Panc1 (cell line): ENCODE measurements at regions not wholly inside any gene's neighbourhood (a gene's known extent, or its start where the extent isn't known, plus 50 kb on each side); places are given as distances from the start of the nearest gene placed in this dataset.

Experiments
- ATAC-seq: fragments of 200-7000 bp; cut with Tn5 transposase; 2 replicates; pipeline ENCODE4 v1.9.1; 2020; ENCODE audit warnings: mild to moderate bottlenecking, moderate library complexity
- BruUV-seq: library from RNA; stranded (reverse); fragments of 400-500 nt; replicated peaks from 2 replicates; lab custom pipeline; 2021; lab: Mats Ljungman, UMichigan
- CTCF ChIA-PET: fragments of 300-600 bp; sonication (Branson Sonifier 250); formaldehyde crosslinking; loops from one replicate; lab custom pipeline; 2022; ENCODE audit warnings: antibody characterized with exemption; lab: Charles Lee
- POLR2A ChIA-PET: fragments of 300-600 bp; sonication (Branson Sonifier 250); formaldehyde crosslinking; loops from one replicate; lab custom pipeline; 2022; ENCODE audit warnings: antibody characterized with exemption; lab: Charles Lee
- DNase-seq: peaks from one replicate; pipeline ENCODE4 v3.0.0-alpha.2; 2010; ENCODE audit warnings: low read depth, low spot score
- H3K27ac ChIP-seq: 2 replicates; pipeline ENCODE4 v1.5.1; 2011; ENCODE audit warnings: mild to moderate bottlenecking, low read length, inconsistent platforms
- H3K27me3 ChIP-seq: fragments of 200-500 bp; sonication (Bioruptor generic); 2 replicates; pipeline ENCODE4 v1.6.0; 2014; ENCODE audit warnings: low read length, inconsistent platforms; ENCODE audit not compliant: control insufficient read depth, insufficient read depth
- H3K36me3 ChIP-seq: fragments of 200-500 bp; sonication (Bioruptor generic); 2 replicates; pipeline ENCODE4 v1.5.1; 2014; ENCODE audit warnings: inconsistent platforms, mild to moderate bottlenecking, low read length, moderate library complexity; ENCODE audit not compliant: control insufficient read depth, insufficient read depth
- H3K4me1 ChIP-seq: 2 replicates; pipeline ENCODE4 v1.5.1; 2011; ENCODE audit warnings: inconsistent platforms, mild to moderate bottlenecking, low read length, moderate library complexity; ENCODE audit not compliant: control insufficient read depth, insufficient read depth
- H3K4me3 ChIP-seq, 2 experiments: 2 replicates each; pipeline ENCODE4 v1.5.1; 2011 to 2012; ENCODE audit warnings: low read depth in 2 of 2, low read length in 2 of 2, mild to moderate bottlenecking in 2 of 2, inconsistent platforms in 1 of 2, moderate library complexity in 1 of 2
- H3K9me3 ChIP-seq: fragments of 200-500 bp; sonication (Bioruptor generic); 2 replicates; pipeline ENCODE4 v1.5.1; 2014; ENCODE audit warnings: low read depth, mild to moderate bottlenecking, inconsistent platforms, low read length, moderate library complexity; ENCODE audit not compliant: control insufficient read depth, insufficient read depth
- POLR2AphosphoS5 ChIP-seq: IDR thresholded peaks from 2 replicates; pipeline ENCODE4 v1.6.1; 2012; ENCODE audit warnings: mild to moderate bottlenecking, low read depth, low read length, moderate library complexity
- SIN3A ChIP-seq: IDR thresholded peaks from 2 replicates; pipeline ENCODE4 v1.6.1; 2012; ENCODE audit warnings: low read depth, mild to moderate bottlenecking, low read length, moderate library complexity, borderline replicate concordance; ENCODE audit not compliant: insufficient read depth
- TCF7L2 ChIP-seq: IDR thresholded peaks from 2 replicates; pipeline ENCODE4 v1.6.1; 2011; ENCODE audit warnings: mild to moderate bottlenecking, low read depth, low read length, inconsistent platforms
- in situ Hi-C: cut with HindIII; loops from 2 replicates; pipeline ENCODE4 v1.10.0; 2016; ENCODE audit warnings: low sequenced_read_pairs, low pct_unique_long_range_greater_than_20kb
- intact Hi-C: fragments of 100-400 bp; cut with micrococcal nuclease; formaldehyde crosslinking; loops from one replicate; pipeline ENCODE4 v1.10.0; 2022; ENCODE audit not compliant: unreplicated experiment
- TF ChIP-seq, protein P1 (sequence below), 2 experiments: IDR thresholded peaks; 2 replicates each; pipeline ENCODE4 v1.6.1; 2011 to 2012; ENCODE audit warnings: low read depth in 2 of 2, control low read depth in 1 of 2, low read length in 1 of 2, mild to moderate bottlenecking in 1 of 2, moderate library complexity in 1 of 2; ENCODE audit not compliant: insufficient read depth in 1 of 2
- TF ChIP-seq, protein P2 (sequence below): fragments of 450-650 bp; IDR thresholded peaks from 2 replicates; pipeline ENCODE4 v1.5.1; 2017; ENCODE audit warnings: mild to moderate bottlenecking

DNA sequence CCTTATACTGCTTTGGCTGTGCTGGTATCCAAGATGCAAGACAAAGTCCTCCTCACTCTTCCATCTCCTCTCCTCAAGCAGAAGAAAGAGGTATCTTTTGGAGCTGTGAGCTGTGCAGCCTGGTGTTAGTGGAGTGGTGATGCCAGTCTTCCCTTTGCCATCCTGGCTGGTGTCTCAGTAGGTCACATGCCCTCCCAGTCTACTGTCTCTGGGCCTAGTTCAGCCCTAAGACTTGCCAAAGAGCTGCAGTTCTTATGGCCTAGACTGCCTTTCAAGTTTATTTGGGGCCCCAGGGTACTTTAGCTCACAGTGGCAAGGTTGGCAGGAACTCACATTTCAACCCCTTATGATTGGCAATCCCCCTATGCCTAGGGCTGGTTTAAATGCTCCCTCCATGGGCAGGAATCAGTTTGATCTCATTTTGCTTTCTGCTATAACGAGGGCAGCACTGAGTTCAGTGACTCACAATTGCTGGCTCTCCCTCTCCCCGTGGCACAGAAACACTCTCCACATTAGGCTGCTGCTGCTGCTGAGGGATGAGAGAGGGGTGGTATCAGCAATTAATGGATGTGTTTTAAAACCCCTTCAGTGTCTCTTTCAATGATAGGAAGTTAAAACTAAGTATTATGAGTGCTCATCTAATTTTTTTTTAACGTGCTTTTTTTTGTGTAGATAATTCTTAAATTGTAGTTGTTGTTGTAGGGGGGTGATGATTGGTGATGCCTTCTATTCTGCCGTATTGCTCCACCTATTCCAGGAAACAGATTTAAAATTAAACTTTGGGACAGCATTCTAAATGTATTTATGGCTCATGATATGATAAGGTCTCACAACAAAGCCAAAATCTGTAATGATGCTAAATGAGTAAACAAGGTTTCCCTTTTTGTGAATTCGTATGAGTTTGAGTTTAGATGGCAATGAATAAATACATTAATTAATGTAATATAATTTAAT, 1295.0 kb downstream of the JRKL start:
- POLR2A ChIA-PET: no interaction called here
- H3K27ac ChIP-seq: no peak overlapping the region
- ATAC-seq (no peak), DNase-seq (no peak)
- intact Hi-C loops (no loop called here), in situ Hi-C loops (no loop called here)
- H3K4me3 ChIP-seq: no peak overlapping the region
- no peaks in the 10 kb centered on the region for H3K27me3 ChIP-seq
- H3K4me1 ChIP-seq: no peaks in the 10 kb centered on the region
- H3K9me3 ChIP-seq: no peaks in the 10 kb centered on the region
- BruUV-seq: no TSS peak
- H3K36me3 ChIP-seq: no peaks in the 10 kb centered on the region
- CTCF ChIA-PET: no interaction called here
- TF ChIP-seq, protein P1, sequence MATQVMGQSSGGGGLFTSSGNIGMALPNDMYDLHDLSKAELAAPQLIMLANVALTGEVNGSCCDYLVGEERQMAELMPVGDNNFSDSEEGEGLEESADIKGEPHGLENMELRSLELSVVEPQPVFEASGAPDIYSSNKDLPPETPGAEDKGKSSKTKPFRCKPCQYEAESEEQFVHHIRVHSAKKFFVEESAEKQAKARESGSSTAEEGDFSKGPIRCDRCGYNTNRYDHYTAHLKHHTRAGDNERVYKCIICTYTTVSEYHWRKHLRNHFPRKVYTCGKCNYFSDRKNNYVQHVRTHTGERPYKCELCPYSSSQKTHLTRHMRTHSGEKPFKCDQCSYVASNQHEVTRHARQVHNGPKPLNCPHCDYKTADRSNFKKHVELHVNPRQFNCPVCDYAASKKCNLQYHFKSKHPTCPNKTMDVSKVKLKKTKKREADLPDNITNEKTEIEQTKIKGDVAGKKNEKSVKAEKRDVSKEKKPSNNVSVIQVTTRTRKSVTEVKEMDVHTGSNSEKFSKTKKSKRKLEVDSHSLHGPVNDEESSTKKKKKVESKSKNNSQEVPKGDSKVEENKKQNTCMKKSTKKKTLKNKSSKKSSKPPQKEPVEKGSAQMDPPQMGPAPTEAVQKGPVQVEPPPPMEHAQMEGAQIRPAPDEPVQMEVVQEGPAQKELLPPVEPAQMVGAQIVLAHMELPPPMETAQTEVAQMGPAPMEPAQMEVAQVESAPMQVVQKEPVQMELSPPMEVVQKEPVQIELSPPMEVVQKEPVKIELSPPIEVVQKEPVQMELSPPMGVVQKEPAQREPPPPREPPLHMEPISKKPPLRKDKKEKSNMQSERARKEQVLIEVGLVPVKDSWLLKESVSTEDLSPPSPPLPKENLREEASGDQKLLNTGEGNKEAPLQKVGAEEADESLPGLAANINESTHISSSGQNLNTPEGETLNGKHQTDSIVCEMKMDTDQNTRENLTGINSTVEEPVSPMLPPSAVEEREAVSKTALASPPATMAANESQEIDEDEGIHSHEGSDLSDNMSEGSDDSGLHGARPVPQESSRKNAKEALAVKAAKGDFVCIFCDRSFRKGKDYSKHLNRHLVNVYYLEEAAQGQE (IDR thresholded peaks at IDR 0.05; ENCODE audit: insufficient read depth in 1 of 2, low read depth in 2 of 2, low read length in 1 of 2): no peak
- TF ChIP-seq POLR2AphosphoS5 (no peak), TCF7L2 (no peak), SIN3A (no peak)
- TF ChIP-seq, protein P2, sequence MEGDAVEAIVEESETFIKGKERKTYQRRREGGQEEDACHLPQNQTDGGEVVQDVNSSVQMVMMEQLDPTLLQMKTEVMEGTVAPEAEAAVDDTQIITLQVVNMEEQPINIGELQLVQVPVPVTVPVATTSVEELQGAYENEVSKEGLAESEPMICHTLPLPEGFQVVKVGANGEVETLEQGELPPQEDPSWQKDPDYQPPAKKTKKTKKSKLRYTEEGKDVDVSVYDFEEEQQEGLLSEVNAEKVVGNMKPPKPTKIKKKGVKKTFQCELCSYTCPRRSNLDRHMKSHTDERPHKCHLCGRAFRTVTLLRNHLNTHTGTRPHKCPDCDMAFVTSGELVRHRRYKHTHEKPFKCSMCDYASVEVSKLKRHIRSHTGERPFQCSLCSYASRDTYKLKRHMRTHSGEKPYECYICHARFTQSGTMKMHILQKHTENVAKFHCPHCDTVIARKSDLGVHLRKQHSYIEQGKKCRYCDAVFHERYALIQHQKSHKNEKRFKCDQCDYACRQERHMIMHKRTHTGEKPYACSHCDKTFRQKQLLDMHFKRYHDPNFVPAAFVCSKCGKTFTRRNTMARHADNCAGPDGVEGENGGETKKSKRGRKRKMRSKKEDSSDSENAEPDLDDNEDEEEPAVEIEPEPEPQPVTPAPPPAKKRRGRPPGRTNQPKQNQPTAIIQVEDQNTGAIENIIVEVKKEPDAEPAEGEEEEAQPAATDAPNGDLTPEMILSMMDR: no peak

DNA sequence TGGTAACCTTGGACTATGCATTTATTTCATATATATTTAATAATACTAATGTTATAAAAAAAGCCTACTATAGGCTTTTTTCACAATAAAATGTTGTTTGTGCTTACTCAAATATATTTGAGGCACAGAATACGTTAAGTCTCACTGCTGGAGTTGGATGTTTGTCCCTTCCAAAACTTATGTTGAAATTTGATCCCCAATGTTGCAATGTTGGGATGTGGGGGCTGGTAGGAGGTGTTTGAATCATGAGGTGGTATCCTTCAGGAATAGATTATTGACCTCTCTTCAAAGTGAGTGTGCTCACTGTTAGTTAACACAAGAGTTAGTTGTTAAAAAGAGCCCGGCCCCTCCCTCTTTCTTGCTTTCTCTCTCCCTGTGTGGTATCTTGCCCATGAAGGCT, 1295.9 kb downstream of the JRKL start:
- BruUV-seq: no TSS peak
- no peak overlapping the region for H3K27ac ChIP-seq
- no peaks in the 10 kb centered on the region for H3K9me3 ChIP-seq
- intact Hi-C loops (no loop called here), in situ Hi-C loops (no loop called here)
- no peak for ATAC-seq
- DNase-seq: no peak
- ChIA-PET POLR2A (no interaction called here), CTCF (no interaction called here)
- TF ChIP-seq, protein P1 (IDR thresholded peaks at IDR 0.05; ENCODE audit: insufficient read depth in 1 of 2, low read depth in 2 of 2, low read length in 1 of 2): no peak
- H3K27me3 ChIP-seq: no peaks in the 10 kb centered on the region
- no peaks in the 10 kb centered on the region for H3K36me3 ChIP-seq
- H3K4me3 ChIP-seq: no peak overlapping the region
- H3K4me1 ChIP-seq: no peaks in the 10 kb centered on the region
